IPS DF 4.7 (cell line): ENCODE measurements at regions not wholly inside any gene's neighbourhood (a gene's known extent, or its start where the extent isn't known, plus 50 kb on each side); places are given as distances from the start of the nearest gene placed in this dataset.
"Not testable (repeated sequence)": the region's sequence is repeated elsewhere in the genome, so short reads cannot be mapped to it uniquely, and the experiment has no call there.

Source experiments
- DNase-seq: peaks from one replicate; pipeline ENCODE4 v3.0.0-alpha.2; 2013; ENCODE audit warnings: low spot score; ENCODE audit errors: extremely low read depth

DNA sequence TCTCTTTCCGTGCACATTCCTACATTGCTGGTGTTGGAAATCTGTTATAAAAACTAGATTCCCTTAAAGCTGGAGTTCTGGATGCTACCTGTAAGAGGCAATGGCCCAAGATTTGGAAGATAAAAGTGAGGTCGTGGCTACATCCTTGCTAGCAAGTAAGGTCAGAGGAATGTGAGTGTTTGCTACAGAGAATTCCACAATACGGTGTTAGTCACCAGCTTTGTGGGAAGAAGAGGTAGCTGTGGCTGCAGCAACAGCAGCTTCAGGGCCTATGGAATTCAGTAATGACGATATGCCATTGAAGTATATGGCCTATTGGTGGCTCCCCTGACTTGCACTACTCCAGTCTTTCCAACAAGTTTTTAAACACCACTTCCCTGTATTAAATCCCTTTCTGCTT, 227.7 kb upstream of the TMEM260 start:
- DNase-seq = no peak

DNA sequence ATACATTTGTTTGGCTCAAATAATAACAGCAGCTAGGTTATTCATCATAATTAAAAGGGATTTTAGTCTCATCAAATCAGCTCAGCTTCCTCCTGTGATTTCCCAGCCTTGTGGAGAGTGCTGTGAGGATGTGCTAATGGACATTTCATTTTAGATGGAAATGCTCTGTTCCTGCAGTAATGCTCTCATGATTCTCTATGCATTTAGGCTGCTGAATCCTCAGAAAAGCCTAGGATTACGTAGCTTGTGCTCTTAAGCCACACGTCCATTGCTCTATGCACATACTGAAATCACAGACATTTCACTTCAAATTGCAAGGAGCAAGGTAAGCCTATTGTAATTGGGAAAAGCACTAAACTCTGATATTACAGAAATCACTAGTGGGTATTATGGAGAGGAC, 226.6 kb upstream of the TMEM260 start:
- no peak for DNase-seq

DNA sequence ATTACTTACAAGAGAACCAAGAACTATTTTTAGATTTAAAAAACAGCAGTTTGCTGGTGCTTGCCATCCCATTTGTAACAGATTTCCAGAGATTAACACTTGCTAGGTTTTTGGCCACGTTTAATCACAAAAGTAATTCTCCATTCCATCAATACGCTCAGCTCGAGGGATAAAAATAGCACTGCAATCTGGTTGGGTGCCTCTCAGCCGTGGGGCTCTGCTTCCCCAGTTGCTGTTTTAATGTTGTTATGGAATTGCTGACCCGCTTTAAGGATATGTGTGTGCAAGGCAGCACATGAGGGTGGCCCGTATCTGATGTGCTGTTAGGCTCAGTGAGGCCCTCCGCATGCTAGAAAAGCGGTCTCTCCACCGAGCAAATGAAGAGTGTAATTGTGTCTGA, 222.2 kb upstream of the TMEM260 start:
- no peak for DNase-seq

DNA sequence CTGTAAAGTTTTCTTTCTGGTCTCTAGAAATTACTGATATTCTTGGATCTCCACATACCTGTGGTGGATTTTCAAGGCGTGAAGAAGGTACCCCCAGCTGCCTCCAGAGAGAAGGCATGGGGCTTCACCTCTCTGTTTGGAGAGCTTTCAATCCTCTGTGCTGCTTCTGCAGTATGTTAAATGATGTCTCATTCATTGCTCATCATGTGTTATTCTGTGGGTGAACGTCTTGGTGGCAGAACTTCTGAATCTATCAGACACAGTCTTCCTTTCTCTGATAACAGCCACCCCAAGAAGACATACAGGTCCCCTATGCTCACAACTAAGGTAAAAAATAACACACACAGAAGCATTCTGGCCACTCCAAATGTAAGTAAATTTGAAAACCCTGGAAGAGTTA, 221.3 kb upstream of the TMEM260 start:
- no peak for DNase-seq

DNA sequence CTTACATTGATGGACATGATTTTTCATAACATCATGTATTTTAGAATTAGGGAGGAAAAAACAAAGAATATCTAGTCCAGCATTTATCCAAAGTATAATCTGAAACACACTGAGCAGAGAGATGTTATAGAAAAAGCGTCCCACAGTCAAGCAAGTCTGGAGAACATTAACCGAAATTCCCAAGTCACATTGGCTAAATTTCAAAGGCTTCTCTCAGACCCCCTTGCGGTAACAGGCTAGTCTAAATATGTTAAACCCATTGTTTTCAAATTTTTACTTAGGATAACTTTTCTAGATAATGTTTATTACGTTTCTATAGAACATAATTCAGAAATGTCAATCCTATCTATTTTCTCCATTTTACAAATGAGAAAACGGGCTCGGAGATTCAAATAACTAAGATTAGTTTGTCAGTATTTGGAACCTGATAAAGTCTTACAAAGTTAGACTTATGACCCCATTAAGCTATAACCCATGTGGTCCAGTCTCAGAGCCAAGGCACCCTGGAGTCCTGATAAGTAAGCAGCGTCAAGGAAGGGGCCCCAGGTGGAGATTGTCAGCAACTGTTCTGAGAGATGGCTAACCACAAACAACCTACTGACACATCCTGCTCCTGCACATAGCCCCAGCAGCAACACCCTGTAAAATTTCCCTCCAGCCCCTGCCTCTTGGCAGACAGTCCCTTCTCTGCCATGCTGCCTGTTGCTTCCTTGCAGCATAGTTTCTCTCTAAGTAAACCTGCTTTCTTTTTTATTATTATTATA, 220.6 kb upstream of the TMEM260 start:
- no peak for DNase-seq

DNA sequence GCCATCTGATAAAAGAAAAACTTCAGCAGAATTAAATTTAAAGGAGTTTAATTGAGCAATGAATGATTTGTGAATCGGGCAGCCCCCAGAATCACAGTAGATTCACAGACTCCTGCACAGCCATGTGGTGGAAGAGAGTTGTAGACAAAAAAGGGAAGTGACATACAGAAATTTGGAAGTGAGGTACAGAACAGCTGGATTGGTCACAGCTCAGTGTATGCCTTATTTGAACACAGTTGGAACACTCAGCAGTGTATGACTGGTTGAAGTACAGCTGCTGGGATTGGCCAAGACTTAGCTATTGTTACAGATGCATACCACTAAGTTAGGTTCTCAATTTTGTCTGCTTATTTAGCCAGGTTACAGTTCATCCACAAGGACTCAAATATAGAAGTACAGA, 213.9 kb upstream of the TMEM260 start:
- not testable (repeated sequence) for DNase-seq

DNA sequence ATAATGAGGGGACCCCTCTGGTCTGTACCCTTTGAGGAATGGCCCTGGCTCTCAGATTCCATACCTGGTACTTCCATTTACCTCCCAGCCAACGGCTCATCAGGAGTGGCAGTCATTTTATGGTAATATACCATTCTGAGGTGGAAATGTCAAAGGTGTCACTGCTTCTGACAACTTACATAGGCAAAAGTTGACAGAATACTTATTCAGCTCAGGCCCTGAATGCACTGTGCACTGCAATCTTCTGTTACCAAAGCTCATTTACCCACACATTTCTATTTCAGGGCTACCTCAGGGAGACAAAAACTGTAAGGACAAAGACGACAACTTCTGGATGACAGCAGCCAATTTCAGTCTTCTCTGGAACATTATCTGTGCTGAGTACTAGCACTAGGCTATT, 212.2 kb upstream of the TMEM260 start:
- DNase-seq = no peak

DNA sequence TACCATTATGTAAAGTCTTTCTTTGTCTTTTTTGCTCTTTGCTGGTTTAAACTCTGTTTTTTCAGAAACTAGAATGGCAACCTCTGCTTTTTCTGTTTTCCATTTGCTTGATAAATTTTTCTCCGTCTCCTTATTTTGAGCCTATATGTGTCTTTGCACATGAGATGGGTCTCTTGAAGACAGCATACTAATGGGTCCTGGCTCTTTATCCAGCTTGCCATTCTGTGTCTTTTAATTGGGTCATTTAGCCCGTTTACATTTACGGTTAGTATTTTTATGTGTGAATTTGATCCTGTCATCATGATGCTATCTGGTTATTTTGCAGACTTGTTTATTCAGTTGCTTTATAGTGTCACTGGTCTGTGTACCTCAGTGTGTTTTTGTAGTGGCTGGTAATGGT, 207.9 kb upstream of the TMEM260 start:
- DNase-seq = no peak

DNA sequence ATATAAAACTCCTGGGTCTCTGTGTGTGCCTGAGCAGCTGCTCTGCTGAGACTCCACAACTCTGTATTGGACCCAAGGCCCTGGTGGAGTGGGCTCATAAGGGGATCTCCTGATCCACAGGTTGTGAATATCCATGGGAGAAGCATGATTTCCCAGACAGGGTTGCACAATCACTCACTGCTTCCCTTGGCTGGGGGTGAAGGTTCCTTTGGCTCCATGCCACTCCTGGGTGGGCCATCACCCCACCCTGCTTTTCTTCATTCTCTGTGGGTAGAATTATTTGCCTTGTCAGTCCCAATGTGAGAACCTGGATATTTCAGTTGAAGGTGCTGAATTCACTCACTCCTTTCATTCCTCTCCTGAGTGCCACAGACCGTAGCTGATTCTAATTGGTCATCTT, 205.2 kb upstream of the TMEM260 start:
- no peak for DNase-seq

DNA sequence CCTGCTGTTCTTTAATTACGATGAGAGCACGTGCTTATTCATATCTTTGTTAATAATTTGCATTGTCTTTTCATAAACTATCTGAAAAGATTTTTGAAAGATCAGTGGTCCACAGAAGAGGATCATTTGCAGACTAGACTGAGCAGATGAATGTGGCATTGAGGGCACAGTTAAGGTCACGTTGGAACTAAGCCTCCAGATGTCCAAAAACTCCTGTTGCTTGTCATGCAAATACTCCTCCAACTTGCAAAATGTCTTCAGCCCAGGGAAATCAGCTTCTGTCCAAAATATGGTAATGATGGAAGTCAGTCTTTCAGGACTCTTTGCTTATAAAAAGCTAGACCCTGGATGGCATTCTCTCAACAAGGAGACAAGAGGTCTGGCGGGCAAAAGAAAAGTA, 201.6 kb upstream of the TMEM260 start:
- no peak for DNase-seq

DNA sequence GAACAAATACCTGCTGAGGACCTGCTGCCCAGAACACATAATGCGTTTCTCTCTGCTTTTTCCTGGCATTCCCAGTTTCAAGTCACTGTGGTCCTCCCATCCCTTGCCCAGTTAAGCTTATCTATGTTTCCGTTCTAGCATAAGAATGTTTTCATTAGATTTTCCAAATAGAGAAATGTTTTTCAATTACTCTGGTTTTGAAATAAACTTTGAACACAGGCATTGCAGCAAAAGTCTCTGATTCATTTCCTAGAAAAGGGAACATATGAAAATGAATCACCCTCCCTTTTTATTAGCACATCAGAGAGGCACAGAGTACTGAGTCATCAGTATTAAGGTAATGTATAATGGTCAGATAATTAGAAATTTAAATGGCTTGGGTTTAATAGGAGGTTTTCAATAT, 201.1 kb upstream of the TMEM260 start:
- DNase-seq = no peak

DNA sequence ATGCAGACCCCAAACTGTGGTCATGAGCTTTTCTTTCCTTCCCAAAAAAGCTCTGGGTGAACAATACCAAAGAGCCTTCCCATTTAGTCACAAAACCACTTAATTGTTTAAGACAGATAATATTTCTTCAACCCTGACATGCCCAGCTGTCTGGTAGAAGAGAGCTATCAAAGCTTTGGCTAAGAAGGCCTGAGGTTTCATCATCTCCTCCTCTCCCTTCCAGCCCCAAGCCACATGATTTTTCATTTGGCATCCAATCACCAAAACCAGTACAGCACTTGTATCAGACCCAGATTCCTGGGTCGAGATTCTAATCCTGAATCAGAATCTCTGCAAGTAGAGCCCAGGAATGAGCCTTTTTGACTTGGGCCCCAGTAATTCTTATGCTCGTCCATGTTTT, 199.6 kb upstream of the TMEM260 start:
- DNase-seq = no peak

DNA sequence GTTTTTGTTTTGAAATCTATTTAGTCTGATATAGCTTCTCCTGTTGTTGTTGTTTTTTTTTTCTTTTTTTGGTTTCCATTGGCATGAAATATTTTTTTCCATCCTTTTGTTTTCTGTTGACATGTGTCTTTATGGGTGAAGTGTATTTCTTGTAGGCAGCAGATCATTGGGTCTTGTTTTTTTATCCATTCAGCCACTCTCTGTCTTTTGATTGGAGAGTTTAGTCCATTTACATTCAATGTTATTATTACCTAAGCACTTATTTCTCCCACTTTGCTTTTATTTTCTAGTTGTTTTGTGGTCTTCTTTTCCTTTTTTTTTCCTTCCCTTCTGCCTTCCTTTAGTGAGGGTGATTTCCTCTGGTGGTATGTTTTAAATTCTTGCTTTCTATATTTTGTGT, 193.6 kb upstream of the TMEM260 start:
- no peak for DNase-seq

DNA sequence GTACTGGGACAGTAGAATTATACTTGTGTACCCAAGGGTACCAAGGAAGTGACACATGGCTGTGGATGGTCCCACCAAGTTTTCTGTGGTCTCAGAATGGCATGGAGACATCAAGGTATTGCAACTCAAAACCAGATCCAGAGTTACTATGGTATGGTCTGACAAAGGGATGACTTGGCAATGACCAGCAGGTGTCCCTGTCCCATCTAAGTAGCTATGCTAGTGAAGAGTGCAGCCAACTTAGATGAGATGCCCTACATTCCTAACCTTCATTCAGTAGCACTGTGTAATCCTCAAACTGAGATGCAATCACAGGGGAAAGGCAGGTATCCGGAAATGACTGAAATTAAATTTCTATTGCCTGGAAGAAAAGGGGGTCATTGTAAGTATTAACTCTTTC, 188.7 kb upstream of the TMEM260 start:
- peak; percentile 30 for DNase-seq

DNA sequence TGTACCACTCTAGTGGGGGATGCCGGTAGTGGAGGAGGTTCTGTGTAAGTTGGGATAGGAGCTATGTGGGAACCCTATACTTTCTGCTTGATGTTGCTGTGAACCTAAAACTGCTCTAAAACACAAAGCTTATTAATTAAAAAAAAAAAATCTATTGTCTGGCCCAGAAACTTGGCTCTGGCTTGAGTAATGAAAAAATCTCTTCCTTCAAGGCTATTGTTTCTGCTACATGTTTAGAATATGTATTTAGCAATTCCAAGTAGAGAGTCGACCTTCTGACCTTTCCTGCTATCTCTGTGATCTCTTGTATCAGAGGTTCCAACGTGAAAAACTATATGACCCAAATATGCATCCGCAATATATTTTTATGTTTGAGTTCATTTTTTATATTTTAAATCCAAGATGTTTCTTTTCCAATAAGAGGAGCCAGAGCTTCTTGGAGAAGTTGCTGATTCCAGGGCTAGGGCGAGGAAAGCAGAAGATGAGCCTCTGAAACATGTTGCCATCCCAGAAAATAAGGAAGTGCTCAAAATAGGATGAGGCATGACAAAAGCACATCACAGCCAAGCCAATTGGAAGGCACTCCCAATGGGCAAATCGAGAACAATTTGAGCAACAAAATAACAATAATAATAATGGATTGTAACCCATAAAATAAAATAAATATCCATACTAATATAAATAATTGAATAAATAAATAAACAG, 184.6 kb upstream of the TMEM260 start:
- DNase-seq = no peak

DNA sequence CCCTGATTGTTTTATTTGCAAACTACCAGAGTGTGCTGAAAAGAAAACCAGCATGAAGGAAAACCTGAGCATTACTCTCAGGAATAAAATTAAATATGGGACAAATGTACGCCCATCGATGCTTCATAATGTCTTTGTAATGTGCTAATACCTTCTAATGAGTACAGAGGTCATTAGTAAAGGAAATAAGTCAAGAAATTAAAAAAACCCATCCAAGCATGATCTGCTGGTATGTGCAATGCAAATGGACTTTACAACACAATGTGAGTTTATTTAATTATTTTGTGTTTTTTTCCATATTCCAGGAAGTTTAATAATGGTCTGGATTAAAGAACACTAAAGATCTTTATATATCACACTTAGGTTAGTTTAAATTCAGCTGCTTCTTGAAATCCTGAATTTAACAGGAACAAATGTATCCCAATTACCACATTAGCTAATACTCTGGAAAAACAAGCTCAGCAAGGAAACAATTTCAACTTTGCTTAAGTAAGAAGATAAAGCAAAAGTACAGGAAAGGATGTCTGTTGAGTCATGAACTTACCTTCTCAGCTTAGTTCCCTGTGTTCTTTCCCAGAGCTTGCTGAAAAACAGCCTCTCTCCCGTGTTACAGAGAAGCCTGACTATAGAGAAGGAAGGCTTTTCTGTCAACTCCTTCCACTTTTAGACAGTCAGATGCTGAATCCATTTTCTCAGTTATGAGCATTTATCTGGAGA, 179.3 kb upstream of the TMEM260 start:
- no peak for DNase-seq

DNA sequence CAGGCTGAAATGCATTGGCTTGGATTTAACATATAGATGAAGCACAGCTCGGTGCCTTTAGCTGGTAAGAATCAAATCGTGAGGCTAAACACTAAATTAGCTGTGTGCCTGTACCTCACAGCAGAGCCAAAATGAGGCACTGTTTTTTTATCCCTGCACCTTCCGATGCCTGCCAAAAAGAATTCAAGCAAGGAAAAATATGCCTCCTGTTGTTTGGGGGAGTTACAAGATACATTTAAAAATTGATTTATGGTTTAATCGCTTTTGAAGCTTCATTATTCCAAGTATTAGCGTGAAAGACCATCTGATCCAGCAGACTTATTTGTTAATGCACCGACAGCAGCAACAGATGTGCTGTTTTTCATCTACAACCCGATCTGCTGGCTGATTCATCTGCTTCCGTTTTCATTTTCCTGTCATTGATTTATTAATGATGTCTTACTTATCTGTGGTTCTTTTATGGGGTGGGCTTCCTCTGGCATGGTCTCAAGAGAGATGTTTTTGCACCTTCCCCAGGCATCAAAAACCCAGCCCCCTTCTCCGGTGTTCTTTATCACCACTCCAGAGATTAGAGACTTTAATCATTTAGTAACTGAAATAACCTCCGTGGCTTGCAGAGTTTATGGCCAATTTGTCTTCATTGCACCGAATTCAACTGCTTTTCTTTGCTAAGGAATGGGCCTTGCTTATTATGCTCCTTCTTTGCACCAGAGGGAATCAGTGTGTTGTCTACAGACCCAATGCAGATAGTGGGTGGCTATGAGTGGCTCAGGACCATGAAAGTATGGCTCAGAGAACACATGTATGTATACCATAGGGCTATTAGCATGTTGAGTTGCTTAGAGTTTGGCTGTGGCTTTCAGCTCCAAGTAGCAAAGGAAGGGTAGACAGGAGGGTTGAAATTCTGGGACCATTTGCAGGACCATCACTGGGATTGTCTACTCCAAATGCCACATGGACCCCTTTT, 166.8 kb upstream of the TMEM260 start:
- no peak for DNase-seq

DNA sequence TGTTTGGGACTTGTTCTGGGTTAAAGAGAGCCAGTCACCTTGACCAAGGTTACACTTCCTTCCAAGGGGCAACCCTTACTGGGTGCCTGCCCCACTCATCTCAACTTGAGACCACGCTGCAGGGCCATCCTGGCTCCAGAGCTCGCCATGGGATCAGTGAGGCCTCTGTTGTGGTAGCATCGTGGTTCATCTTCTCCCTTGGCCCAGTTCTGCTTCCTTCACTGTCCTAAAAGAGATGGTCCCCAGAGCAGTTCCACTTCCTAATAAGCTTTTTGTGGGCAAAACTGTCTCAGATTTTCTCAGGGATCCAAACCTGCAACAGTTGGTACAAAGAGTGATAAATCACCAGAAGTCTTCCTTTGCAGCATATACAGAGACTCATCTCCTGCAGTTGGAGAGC, 165.9 kb upstream of the TMEM260 start:
- no peak for DNase-seq

DNA sequence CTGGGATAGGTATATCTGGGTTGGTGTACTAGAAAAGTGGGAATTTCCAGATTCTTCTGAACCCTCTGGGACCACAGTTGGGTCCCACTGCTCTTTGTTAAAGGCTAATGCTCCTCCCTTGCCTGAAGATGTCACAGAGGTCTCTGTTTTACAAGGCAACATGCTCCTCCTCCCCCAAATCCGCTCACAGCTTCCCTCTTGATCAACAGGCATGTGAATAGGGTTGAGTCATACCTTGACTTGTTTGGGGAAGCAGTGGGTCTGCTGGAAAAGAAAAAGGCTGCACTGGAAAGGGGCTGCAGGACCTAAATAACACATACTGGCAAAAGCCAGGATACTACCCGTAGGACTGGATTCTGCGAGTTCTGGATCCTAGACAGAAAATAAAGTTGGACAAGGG, 165.4 kb upstream of the TMEM260 start:
- DNase-seq = no peak

DNA sequence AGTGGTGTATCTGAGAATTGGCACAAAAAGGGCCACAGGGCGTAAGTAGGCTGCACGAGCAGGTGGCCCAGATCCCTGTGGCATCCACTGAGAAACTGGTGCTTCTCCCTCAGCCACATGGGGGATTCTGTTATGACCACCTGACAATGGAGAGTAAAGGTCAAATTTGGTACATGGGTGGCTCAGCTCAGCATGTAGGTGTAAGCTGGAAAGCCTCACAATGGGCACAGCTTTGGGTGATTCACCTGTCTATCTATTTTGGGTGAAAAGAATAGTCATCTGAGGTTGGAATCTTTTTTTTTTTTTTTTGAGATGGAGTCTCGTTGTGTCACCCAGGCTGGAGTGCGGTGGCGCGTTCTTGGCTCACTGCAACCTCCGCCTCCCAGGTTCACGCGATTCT, 163.4 kb upstream of the TMEM260 start:
- DNase-seq = no peak

DNA sequence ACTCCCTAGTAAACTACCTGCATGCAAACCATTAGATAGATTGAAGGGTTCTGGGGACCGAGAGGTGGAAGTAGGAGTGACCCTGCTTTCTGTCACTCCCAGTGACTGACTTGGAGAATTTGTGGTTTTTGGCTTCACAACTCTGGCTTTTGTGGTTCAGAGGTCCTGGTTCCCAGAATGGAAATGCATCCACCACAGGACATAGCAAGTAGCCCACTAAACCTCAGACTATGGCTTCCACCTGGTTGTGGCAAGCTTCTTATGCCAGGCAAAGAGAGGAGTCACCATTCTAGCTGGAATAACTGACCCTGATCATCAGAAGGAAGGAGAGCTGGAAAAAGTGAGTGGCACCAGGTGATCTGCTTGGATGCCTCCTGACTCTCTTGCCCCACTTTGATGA, 162.4 kb upstream of the TMEM260 start:
- DNase-seq = no peak
